ENCODE measurements at regions not wholly inside any gene's neighbourhood (a gene's known extent, or its start where the extent isn't known, plus 50 kb on each side); places are given as distances from the start of the nearest gene placed in this dataset.

- Histone ChIP-seq H3K36me3 (ENCODE audit: control insufficient read depth in 1 of 2, insufficient read depth in 2 of 2, low read depth in 1 of 2, low read length in 2 of 2) (no peaks in the 10 kb centered on the region), H2AK5ac (ENCODE audit: low read length, severe bottlenecking) (no peak overlapping the region), H2BK15ac (ENCODE audit: low read depth, poor library complexity, severe bottlenecking) (no peak overlapping the region), H3K9ac (ENCODE audit: low read length) (no peak overlapping the region), H3K18ac (ENCODE audit: low read depth in 1 of 2, low read length in 2 of 2) (no peak overlapping the region), H3K14ac (ENCODE audit: low read length in 2 of 2) (no peak overlapping the region), H3K4ac (ENCODE audit: low read depth in 1 of 2, low read length in 2 of 2) (no peak overlapping the region), H4K91ac (ENCODE audit: low read length) (no peak overlapping the region), H2BK12ac (ENCODE audit: low read length in 2 of 2) (no peak overlapping the region), H2BK120ac (ENCODE audit: low read depth, low read length) (no peak overlapping the region), H3K23ac (ENCODE audit: low read length in 2 of 2) (no peak overlapping the region), H3K4me2 (ENCODE audit: low read length, poor library complexity, severe bottlenecking) (no peak overlapping the region), H3K79me1 (replicated peaks; ENCODE audit: low read length, poor library complexity, severe bottlenecking) (no peaks in the 10 kb centered on the region), H3K4me1 (ENCODE audit: control insufficient read depth, insufficient read depth, low read depth, low read length) (peaks cover 9% of the 10 kb centered on the region), H3K27ac (ENCODE audit: low read length, poor library complexity, severe bottlenecking) (no peak overlapping the region), H3K27me3 (ENCODE audit: control insufficient read depth in 1 of 2, insufficient read depth in 1 of 2, low read length in 2 of 2) (peaks cover 57 to 68% of the 10 kb centered on the region in 2 experiments), H2BK5ac (ENCODE audit: low read depth, low read length, poor library complexity, severe bottlenecking) (no peak overlapping the region), H3K4me3 (ENCODE audit: insufficient read depth in 1 of 2, low read depth in 1 of 2, low read length in 2 of 2) (no peak overlapping the region), H2AFZ (ENCODE audit: low read depth, low read length) (no peak overlapping the region), H3K9me3 (ENCODE audit: control insufficient read depth, low read length) (no peaks in the 10 kb centered on the region), H4K8ac (ENCODE audit: low read length) (no peak overlapping the region)
- no peak for DNase-seq
- 80% methylated on average over 4 of the region's 4 CpGs for WGBS
Observed at GRCh38 chr3:127451321-127451720, 139.2 kb downstream of the TPRA1 start.

DNA sequence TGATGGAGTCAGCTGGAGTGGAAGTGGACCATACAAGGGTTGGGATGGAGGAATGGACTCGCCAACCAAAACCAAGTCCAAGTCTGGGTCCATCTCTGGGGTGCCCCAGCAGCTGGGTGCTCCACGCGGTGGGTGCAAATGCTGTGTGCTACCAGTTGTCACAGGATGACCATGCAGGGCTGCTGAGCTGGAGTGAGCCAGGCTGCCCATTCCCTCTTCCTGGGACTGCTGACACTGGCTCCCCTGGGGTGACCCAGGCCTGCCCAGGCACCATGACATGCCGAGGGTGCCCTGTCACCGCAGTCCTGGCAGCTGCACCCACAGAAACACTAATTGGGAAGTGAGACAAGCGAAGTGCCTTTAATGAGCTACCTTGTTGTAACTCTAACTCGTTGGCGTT is 140.2 kb downstream of the TPRA1 start:
- Histone ChIP-seq H2BK5ac (ENCODE audit: low read depth, low read length, poor library complexity, severe bottlenecking) (no peak overlapping the region), H2AK5ac (ENCODE audit: low read length, severe bottlenecking) (no peak overlapping the region), H3K23ac (ENCODE audit: low read length in 2 of 2) (no peak overlapping the region), H3K27ac (ENCODE audit: low read length, poor library complexity, severe bottlenecking) (no peak overlapping the region), H3K4ac (ENCODE audit: low read depth in 1 of 2, low read length in 2 of 2) (no peak overlapping the region), H3K9ac (ENCODE audit: low read length) (no peak overlapping the region), H2AFZ (ENCODE audit: low read depth, low read length) (no peak overlapping the region), H3K4me3 (ENCODE audit: insufficient read depth in 1 of 2, low read depth in 1 of 2, low read length in 2 of 2) (no peak overlapping the region), H3K36me3 (ENCODE audit: control insufficient read depth in 1 of 2, insufficient read depth in 2 of 2, low read depth in 1 of 2, low read length in 2 of 2) (no peaks in the 10 kb centered on the region), H2BK15ac (ENCODE audit: low read depth, poor library complexity, severe bottlenecking) (no peak overlapping the region), H3K4me1 (ENCODE audit: control insufficient read depth, insufficient read depth, low read depth, low read length) (peaks cover under 1% of the 10 kb centered on the region), H3K14ac (ENCODE audit: low read length in 2 of 2) (no peak overlapping the region), H4K91ac (ENCODE audit: low read length) (no peak overlapping the region), H3K9me3 (ENCODE audit: control insufficient read depth, low read length) (no peaks in the 10 kb centered on the region), H4K8ac (ENCODE audit: low read length) (no peak overlapping the region), H3K18ac (ENCODE audit: low read depth in 1 of 2, low read length in 2 of 2) (no peak overlapping the region), H3K27me3 (ENCODE audit: control insufficient read depth in 1 of 2, insufficient read depth in 1 of 2, low read length in 2 of 2) (peaks cover 52 to 75% of the 10 kb centered on the region in 2 experiments), H3K4me2 (ENCODE audit: low read length, poor library complexity, severe bottlenecking) (no peak overlapping the region), H3K79me1 (replicated peaks; ENCODE audit: low read length, poor library complexity, severe bottlenecking) (no peaks in the 10 kb centered on the region), H2BK120ac (ENCODE audit: low read depth, low read length) (no peak overlapping the region), H2BK12ac (ENCODE audit: low read length in 2 of 2) (no peak overlapping the region)
- WGBS = 83% methylated on average over 8 of the region's 8 CpGs
- no peak for DNase-seq

DNA sequence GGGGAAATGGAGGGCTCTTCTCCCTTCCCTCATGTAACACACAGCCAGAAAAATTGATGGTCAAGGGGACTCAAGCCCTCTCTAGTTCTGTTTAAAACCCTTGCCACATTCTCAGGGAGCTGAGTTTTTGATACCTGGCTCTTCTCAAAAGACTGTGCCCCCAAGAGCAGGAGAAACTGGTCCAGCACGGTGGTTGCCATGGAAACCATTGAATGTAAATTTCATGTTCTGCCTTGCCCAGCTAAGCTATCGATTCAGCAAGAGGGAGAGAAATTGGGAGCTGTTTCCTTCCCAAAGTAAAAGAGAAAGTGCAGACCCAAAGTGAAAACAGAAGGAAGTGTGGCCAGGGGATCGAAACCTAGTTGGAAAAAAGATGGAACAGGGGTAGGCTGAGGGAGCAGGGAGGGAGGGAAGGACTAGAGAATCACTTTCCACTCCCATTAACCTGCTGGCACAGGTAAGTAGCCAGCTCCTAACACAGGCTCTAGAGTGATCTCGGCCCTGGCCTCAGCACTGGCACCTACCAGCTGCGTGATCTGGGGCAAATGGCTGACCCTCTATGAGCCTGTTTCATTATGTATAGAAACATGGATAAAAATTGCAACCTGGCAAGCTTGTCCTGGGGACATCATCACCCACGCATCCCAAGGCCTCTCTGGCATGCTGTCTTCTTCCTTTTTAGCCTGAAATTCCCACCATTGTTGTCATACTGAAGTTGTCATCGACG is 140.9 kb downstream of the TPRA1 start:
- no peak overlapping the region for H3K23ac ChIP-seq (ENCODE audit: low read length in 2 of 2)
- H3K27me3 ChIP-seq (ENCODE audit: control insufficient read depth in 1 of 2, insufficient read depth in 1 of 2, low read length in 2 of 2) = peaks cover 45 to 72% of the 10 kb centered on the region in 2 experiments
- H3K79me1 ChIP-seq (replicated peaks; ENCODE audit: low read length, poor library complexity, severe bottlenecking) = no peaks in the 10 kb centered on the region
- H3K4me1 ChIP-seq (ENCODE audit: control insufficient read depth, insufficient read depth, low read depth, low read length) = no peaks in the 10 kb centered on the region
- H2BK120ac ChIP-seq (ENCODE audit: low read depth, low read length) = no peak overlapping the region
- no peak overlapping the region for H2BK12ac ChIP-seq (ENCODE audit: low read length in 2 of 2)
- H3K9me3 ChIP-seq (ENCODE audit: control insufficient read depth, low read length) = no peaks in the 10 kb centered on the region
- H3K36me3 ChIP-seq (ENCODE audit: control insufficient read depth in 1 of 2, insufficient read depth in 2 of 2, low read depth in 1 of 2, low read length in 2 of 2) = no peaks in the 10 kb centered on the region
- H2BK15ac ChIP-seq (ENCODE audit: low read depth, poor library complexity, severe bottlenecking) = no peak overlapping the region
- H3K27ac ChIP-seq (ENCODE audit: low read length, poor library complexity, severe bottlenecking) = no peak overlapping the region
- no peak overlapping the region for H2BK5ac ChIP-seq (ENCODE audit: low read depth, low read length, poor library complexity, severe bottlenecking)
- DNase-seq = no peak
- H2AK5ac ChIP-seq (ENCODE audit: low read length, severe bottlenecking) = no peak overlapping the region
- H3K4me3 ChIP-seq (ENCODE audit: insufficient read depth in 1 of 2, low read depth in 1 of 2, low read length in 2 of 2) = no peak overlapping the region
- H3K9ac ChIP-seq (ENCODE audit: low read length) = no peak overlapping the region
- no peak overlapping the region for H3K4ac ChIP-seq (ENCODE audit: low read depth in 1 of 2, low read length in 2 of 2)
- no peak overlapping the region for H4K91ac ChIP-seq (ENCODE audit: low read length)
- WGBS = 59% methylated on average over 8 of the region's 8 CpGs
- H3K18ac ChIP-seq (ENCODE audit: low read depth in 1 of 2, low read length in 2 of 2) = no peak overlapping the region
- no peak overlapping the region for H3K4me2 ChIP-seq (ENCODE audit: low read length, poor library complexity, severe bottlenecking)
- H2AFZ ChIP-seq (ENCODE audit: low read depth, low read length) = no peak overlapping the region
- no peak overlapping the region for H4K8ac ChIP-seq (ENCODE audit: low read length)
- H3K14ac ChIP-seq (ENCODE audit: low read length in 2 of 2) = no peak overlapping the region

GRCh38 chr3:127448671-127449070 is 141.9 kb downstream of the TPRA1 start:
- no peak overlapping the region for H2BK12ac ChIP-seq (ENCODE audit: low read length in 2 of 2)
- H3K18ac ChIP-seq (ENCODE audit: low read depth in 1 of 2, low read length in 2 of 2) = no peak overlapping the region
- no peak overlapping the region for H3K27ac ChIP-seq (ENCODE audit: low read length, poor library complexity, severe bottlenecking)
- no peaks in the 10 kb centered on the region for H3K36me3 ChIP-seq (ENCODE audit: control insufficient read depth in 1 of 2, insufficient read depth in 2 of 2, low read depth in 1 of 2, low read length in 2 of 2)
- H3K4me1 ChIP-seq (ENCODE audit: control insufficient read depth, insufficient read depth, low read depth, low read length) = no peaks in the 10 kb centered on the region
- H3K14ac ChIP-seq (ENCODE audit: low read length in 2 of 2) = no peak overlapping the region
- H4K8ac ChIP-seq (ENCODE audit: low read length) = no peak overlapping the region
- no peak overlapping the region for H3K4me3 ChIP-seq (ENCODE audit: insufficient read depth in 1 of 2, low read depth in 1 of 2, low read length in 2 of 2)
- no peak overlapping the region for H3K4ac ChIP-seq (ENCODE audit: low read depth in 1 of 2, low read length in 2 of 2)
- no peaks in the 10 kb centered on the region for H3K9me3 ChIP-seq (ENCODE audit: control insufficient read depth, low read length)
- H3K23ac ChIP-seq (ENCODE audit: low read length in 2 of 2) = no peak overlapping the region
- H3K79me1 ChIP-seq (replicated peaks; ENCODE audit: low read length, poor library complexity, severe bottlenecking) = no peaks in the 10 kb centered on the region
- H2BK120ac ChIP-seq (ENCODE audit: low read depth, low read length) = no peak overlapping the region
- H2AFZ ChIP-seq (ENCODE audit: low read depth, low read length) = no peak overlapping the region
- H3K9ac ChIP-seq (ENCODE audit: low read length) = no peak overlapping the region
- no peak overlapping the region for H4K91ac ChIP-seq (ENCODE audit: low read length)
- WGBS = 73% methylated on average over 3 of the region's 3 CpGs
- no peak overlapping the region for H3K4me2 ChIP-seq (ENCODE audit: low read length, poor library complexity, severe bottlenecking)
- no peak for DNase-seq
- H2BK5ac ChIP-seq (ENCODE audit: low read depth, low read length, poor library complexity, severe bottlenecking) = no peak overlapping the region
- H2AK5ac ChIP-seq (ENCODE audit: low read length, severe bottlenecking) = no peak overlapping the region
- peaks cover 37 to 67% of the 10 kb centered on the region in 2 experiments for H3K27me3 ChIP-seq (ENCODE audit: control insufficient read depth in 1 of 2, insufficient read depth in 1 of 2, low read length in 2 of 2)
- H2BK15ac ChIP-seq (ENCODE audit: low read depth, poor library complexity, severe bottlenecking) = no peak overlapping the region
